ENCODE measurements at regions not wholly inside any gene's neighbourhood (a gene's known extent, or its start where the extent isn't known, plus 50 kb on each side); places are given as distances from the start of the nearest gene placed in this dataset.

DNA sequence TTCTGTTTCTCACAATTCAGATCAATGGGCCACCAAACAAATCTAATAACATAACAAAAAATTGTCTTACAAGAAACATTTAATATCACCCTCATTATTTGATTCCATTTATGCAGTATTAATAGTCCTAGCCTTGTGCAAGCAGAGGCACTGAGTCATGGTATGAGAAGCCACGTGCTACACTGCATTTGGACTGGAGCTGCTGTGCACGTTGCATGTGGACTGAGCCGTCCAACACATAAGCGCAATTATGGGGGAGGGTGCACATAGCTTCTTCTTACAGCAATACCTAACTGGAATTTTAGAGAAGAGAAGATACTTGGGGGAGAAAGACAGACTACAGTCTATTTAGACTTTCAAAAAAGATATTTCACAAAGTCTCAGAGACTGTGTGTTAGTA is 329.6 kb upstream of the ID2 start:
- TF ChIP-seq, protein P1, sequence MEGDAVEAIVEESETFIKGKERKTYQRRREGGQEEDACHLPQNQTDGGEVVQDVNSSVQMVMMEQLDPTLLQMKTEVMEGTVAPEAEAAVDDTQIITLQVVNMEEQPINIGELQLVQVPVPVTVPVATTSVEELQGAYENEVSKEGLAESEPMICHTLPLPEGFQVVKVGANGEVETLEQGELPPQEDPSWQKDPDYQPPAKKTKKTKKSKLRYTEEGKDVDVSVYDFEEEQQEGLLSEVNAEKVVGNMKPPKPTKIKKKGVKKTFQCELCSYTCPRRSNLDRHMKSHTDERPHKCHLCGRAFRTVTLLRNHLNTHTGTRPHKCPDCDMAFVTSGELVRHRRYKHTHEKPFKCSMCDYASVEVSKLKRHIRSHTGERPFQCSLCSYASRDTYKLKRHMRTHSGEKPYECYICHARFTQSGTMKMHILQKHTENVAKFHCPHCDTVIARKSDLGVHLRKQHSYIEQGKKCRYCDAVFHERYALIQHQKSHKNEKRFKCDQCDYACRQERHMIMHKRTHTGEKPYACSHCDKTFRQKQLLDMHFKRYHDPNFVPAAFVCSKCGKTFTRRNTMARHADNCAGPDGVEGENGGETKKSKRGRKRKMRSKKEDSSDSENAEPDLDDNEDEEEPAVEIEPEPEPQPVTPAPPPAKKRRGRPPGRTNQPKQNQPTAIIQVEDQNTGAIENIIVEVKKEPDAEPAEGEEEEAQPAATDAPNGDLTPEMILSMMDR (IDR thresholded peaks at IDR 0.05; ENCODE audit: low read depth, low read length, poor library complexity, severe bottlenecking): no peak
- no peak for TF ChIP-seq EZH2phosphoT487 (IDR thresholded peaks at IDR 0.05; ENCODE audit: borderline replicate concordance, low read length)

Data from DOHH2 (cell line).